GM13977 (cell line): ENCODE measurements at regions not wholly inside any gene's neighbourhood (a gene's known extent, or its start where the extent isn't known, plus 50 kb on each side); places are given as distances from the start of the nearest gene placed in this dataset.

Source experiments
- DNase-seq: peaks from one replicate; pipeline ENCODE4 v3.0.0; 2012; ENCODE audit warnings: low spot score
- in situ Hi-C: fragments of 300-500 bp; cut with MboI; formaldehyde crosslinking; loops from one replicate; pipeline ENCODE4 v1.12.0; 2022; ENCODE audit warnings: low sequenced_read_pairs, low pct_unique_long_range_greater_than_20kb, mixed read lengths, inconsistent platforms; ENCODE audit not compliant: unreplicated experiment
- TF ChIP-seq, protein P1 (sequence below): IDR thresholded peaks from 2 replicates; pipeline ENCODE4 v1.5.1; 2012; ENCODE audit warnings: mild to moderate bottlenecking, control low read depth; ENCODE audit not compliant: insufficient read depth; ENCODE audit errors: extremely low read depth, missing control alignments

DNA sequence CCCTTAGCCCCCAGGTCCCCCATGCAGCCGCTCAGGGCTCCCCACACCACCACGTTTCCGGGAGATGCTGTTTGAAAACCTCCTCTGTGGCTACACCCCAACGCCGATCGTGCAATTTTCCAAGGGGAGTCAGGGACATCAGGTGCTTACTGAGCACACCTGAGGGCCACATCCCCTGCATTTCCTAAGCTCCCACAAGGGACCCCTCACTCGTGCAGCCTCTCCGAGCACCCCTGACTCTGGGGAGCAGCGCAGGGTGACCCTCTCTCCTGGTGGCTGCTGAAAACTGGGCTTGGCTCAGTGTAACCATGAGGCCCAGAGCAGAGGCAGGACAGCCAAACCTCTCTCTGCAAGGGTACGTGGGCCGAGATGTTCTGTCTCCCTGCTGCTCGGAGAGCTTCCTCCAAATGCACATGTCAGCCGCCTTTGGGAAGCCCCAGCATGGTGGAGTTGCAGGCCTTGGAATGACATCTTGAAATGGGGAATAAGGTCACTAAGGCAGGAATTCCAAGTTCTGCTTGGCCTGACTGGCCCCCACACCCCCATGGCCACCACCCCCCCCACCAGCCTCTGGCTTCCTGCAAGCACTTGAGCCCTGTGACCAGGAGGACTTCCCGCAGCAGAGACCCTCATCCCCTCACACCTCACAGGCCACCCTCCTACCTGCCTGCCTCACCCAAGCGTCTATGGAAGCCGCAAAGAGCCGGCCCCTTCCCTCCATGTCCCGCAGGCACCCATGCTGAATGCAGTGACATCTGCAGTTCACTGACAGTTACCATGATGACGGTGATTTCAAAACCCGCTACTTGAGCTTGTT, 257.4 kb downstream of the BRD1 start:
- TF ChIP-seq, protein P1, sequence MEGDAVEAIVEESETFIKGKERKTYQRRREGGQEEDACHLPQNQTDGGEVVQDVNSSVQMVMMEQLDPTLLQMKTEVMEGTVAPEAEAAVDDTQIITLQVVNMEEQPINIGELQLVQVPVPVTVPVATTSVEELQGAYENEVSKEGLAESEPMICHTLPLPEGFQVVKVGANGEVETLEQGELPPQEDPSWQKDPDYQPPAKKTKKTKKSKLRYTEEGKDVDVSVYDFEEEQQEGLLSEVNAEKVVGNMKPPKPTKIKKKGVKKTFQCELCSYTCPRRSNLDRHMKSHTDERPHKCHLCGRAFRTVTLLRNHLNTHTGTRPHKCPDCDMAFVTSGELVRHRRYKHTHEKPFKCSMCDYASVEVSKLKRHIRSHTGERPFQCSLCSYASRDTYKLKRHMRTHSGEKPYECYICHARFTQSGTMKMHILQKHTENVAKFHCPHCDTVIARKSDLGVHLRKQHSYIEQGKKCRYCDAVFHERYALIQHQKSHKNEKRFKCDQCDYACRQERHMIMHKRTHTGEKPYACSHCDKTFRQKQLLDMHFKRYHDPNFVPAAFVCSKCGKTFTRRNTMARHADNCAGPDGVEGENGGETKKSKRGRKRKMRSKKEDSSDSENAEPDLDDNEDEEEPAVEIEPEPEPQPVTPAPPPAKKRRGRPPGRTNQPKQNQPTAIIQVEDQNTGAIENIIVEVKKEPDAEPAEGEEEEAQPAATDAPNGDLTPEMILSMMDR, result no peak
- DNase-seq, result no peak
- in situ Hi-C loops, result no loop called here

DNA sequence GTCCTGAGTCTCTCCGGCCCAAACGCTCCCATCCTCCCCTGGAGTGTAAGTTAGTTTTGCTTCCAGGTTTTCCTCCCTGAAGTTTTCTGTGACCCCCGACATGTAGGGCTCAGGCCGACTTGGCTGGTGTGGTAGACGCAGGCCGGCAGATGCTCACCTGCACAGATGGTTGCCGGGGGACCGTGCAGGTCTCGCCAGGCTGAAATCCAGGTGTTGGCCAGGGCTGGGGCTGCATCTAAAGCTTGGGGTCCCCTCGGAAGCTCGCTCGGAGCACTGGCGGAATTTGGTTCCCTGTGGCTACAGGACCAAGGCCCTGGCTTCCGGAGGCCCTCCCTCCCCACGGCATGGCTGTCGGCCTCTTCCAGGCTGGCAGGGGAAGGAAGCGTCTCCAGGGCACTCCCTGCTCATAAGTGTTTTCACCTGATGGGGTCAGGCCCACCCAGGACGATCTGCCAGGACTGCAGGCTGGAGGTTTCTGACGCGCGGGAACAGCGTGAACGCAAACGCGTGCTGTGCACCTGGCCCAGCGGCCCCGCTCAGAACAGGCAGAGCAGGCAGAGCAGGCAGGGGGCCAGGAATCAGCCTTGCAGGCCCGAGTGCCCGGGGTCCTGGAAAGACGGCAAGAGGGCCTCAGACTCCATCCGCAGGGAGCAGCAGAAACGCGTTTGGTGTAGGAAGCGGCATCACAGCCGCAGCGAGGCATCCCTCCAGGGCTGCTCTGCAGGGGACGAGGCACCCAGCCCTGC, 258.2 kb downstream of the BRD1 start:
- in situ Hi-C loops, result no loop called here
- TF ChIP-seq, protein P1, result no peak
- no peak for DNase-seq

DNA sequence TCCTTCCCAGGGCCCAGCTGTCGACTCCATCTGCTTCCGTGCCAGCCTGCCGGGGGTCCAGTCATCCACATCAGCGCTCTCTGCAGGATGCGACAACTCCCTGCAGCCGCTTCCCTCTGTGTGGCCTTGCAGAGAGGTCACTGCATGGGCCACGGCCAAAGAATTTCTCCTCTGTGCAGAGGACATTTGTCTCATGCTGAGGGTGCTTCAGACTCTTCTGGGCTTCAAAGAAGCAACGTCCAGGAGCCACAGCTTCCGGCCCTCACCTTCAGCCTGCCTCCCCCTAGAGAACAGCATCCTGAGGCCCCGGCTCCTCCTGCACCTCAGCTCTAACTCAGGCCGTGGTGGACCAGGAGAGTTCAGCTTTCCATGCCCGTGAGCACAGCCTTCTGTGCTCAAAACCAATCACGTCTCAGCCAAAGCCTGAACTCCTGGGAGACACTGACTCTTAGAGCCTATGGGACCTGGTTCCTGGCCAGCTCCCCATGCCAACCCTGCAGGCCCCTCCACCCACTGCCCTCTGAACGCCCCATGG, 258.9 kb downstream of the BRD1 start:
- in situ Hi-C loops, result no loop called here
- no peak for DNase-seq
- TF ChIP-seq, protein P1, result no peak

DNA sequence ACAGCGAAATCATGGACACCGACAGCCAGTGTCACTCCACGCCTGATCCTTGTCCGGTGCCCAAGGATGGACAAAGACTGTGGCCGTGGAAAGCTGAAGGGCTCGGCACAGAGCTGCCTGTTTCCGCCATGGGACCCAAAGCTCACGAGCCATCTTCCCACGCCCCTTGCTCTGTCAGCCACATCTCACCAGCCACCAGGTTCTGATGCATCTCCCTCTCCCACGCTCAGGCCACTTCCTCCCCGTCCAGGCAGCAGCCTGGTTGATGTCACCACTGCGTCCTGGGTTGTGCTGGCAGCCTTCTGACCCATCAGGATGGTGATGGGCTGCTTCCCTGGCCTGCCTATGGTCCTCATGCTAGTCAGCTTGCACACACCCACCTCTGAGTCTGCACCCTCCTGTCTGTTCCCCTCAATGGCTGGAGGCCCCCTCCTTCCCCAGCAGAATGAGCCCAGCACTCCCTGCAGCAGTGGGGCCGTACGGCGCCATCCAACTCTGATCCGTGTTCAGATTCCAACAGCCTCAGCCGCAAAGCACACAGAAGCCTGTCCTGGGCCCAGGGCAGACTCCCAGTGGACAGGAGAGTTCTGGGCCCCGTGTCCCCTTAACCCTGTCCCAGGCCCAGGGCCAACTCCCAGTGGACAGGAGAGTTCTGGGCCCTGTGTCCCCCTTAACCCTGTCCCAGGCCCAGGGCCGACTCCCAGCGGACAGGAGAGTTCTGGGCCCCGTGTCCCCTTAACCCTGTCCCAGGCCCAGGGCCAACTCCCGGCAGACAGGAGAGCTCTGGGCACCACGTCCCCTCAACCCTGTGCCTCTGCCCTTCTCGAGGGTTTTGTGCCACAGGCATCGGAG, 259.5 kb downstream of the BRD1 start:
- in situ Hi-C loops, result no loop called here
- DNase-seq, result no peak
- TF ChIP-seq, protein P1, result no peak

DNA sequence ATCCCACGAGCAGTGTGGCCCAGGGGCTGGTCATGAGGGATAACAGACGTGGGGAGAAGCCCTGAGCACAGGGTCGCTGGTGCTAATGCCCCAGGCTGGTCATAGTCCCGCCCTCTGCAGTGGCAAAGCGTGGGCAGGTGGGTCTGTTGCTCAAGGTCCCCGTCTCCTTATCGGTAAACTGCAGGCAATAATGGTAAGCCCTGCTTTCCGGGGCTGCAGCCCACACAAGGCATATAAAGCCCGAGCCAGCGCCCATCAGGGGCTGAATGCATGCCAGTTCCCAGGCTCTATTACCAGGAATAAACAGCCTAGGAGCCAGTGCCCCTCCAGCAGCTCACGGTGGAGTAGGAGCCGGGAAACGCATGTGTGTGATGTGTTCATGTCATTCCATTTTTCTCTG, 261.0 kb downstream of the BRD1 start:
- no peak for DNase-seq
- in situ Hi-C loops, result no loop called here
- TF ChIP-seq, protein P1, result no peak

DNA sequence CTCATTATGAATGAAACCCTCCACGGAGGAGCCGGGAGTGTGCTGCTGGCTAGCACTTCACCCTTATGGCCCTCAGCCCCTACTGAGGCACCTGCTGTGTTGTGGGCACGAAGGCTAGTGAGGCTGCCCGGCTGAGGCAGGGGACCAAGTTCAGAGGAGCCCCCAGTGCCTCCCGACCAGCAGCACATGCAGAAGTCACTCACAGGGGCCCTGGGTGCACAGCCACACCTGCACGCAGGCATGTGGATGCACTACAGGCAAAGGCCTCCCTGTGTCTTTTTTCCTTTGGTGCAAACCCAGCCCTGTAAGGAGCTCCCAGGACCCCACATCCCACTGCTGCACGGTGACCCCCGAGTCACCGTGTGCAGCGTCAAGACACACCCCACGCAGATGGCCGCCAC, 261.5 kb downstream of the BRD1 start:
- DNase-seq, result no peak
- in situ Hi-C loops, result no loop called here
- TF ChIP-seq, protein P1, result no peak
